ENCODE measurements at regions not wholly inside any gene's neighbourhood (a gene's known extent, or its start where the extent isn't known, plus 50 kb on each side); places are given as distances from the start of the nearest gene placed in this dataset.

- FAIRE-seq: no peak
- DNase-seq (ENCODE audit: low spot score in 2 of 2): no peak
Observed at GRCh38 chr6:145017516-145017915, 717.8 kb downstream of the EPM2A start.

- DNase-seq (ENCODE audit: low spot score in 2 of 2): no peak
Observed at GRCh38 chr6:145018027-145018426, 717.3 kb downstream of the EPM2A start.

DNA sequence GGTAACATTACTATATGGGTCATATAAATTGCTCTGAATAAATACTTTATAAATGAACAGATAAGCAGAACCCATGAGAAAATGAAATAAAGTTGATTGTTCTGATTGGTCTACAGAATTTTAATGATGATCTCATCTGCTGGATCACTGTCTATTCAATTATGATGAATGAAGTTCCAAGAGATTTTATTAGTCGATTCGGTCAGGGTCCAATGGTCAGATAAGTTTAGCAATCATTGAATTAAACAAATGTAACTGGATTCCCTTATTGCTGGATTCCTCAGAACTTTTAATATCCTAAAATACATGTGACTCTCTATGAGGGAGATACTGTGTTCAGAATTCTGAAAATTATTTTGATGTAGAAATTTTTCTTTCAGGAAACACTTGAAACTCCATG is 715.2 kb downstream of the EPM2A start:
- FAIRE-seq (no peak), DNase-seq (ENCODE audit: low spot score in 2 of 2) (no peak)

More at GRCh38 chr6:145018027-145018426, 717.3 kb downstream of the EPM2A start:
- no peak for FAIRE-seq

- no peak for FAIRE-seq
- no peak for DNase-seq (ENCODE audit: low spot score in 2 of 2)
Observed at GRCh38 chr6:145020543-145020942, 714.8 kb downstream of the EPM2A start.

DNA sequence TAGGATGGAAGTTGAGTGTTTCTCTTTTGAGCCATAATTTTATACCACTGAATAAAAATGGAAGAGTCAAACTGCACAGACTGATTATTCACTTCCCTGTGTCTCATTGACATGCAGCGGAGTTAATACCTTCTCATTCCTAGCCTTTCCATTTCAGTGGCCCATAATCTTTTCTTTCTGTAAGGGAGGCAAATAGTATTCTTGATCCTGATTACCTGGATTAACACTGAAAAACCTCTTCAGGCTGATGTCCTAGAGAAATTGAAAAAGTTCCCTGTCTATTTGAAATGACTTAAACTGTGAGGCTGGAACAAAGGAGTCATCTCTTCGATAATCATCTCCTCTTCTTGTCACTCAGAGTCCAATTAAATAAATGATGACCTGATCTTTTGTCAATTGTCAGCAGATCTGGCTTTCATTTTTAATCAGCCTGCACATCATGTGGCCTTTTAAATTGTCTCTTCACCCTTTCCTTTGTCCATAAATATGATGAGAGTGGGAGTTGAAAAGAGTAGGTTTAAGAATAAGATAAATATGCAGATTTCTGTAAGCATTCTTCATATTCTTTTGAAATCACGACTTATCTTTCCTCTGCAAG is 713.0 kb downstream of the EPM2A start:
- FAIRE-seq (no peak), DNase-seq (ENCODE audit: low spot score in 2 of 2) (no peak)

DNA sequence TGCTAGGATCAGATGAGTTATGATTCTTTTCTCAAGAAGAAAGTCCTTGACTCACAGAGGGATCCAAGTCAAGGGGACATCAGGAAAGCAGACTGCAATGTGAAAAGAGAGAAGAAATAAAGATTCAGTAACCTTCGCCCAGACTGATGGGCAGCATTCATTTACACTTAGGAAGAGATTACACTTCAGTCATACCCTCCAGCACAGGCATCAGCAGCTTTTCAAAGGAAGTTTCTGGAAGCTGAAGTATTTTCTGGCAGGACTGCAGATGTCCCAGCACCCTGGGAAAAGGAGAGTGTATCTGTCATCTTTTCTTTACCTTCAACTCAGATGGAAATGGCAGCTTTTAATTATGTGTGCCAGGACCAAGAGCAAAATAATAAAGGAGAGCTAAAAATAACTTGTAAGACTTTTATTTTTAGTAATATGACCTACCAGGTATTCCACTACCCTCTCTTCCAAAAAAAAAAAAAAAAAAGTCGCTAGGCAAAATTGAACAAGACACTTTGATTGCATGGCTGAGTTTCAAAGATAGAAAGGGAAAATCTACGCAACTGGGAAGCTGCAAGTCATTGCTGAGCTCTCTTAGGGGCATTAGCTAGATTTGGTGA is 712.1 kb downstream of the EPM2A start:
- FAIRE-seq: no peak
- no peak for DNase-seq (ENCODE audit: low spot score in 2 of 2)

GRCh38 chr6:145025488-145025887 is 709.8 kb downstream of the EPM2A start:
- FAIRE-seq (no peak), DNase-seq (ENCODE audit: low spot score in 2 of 2) (no peak)

- no peak for DNase-seq (ENCODE audit: low spot score in 2 of 2)
- no peak for FAIRE-seq
Observed at GRCh38 chr6:145026267-145026679, 709.0 kb downstream of the EPM2A start.

DNA sequence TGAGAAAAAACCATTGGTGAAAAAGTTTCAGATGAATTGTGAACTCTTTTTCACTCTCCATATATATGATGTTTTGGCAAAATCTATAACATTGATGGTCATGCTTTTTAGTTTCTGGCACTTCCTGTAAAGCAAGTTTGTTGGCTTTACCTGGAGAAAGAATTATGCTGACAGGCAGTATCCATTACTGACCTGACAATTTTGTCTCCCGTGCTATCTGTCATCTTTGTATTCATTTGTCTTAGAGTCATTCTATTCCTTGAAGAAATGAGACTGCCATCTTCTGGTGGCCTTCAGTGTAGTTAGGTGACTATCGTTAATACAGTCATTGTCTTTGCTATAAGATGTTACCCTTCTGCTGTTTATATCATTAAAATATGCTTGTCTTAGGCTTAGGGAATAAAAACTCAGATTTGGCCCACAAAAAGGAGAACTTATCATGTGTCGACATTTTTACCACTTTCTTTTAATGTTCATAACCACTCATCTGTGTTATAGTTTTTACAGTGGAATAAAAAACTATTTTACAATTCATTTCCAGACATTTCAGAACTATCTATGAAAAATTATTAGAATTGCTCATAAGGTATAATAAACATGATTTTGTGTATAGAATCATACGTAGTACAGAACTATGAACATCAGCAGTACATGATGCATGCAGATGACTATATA is 707.0 kb downstream of the EPM2A start:
- DNase-seq (ENCODE audit: low spot score in 2 of 2): no peak
- no peak for FAIRE-seq

DNA sequence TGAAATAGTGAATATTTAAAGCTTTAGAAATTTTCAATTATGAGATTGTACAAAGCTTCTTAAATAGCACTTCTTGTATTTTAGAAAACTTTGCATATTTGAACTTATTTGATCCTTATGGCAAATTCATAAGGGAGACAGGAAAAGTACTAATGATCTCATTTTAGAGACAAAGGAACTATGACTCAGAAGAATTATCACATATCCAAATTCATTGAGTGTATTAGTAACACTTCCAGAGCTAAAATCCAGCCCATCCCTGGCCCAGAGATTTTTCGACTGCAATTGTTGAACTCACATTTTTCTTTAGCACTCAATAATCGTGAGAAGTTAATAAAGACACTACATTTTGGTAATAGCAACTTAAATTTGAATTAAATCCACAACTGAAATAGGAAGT is 704.3 kb downstream of the EPM2A start:
- FAIRE-seq (no peak), DNase-seq (ENCODE audit: low spot score in 2 of 2) (no peak)

- no peak for FAIRE-seq
- no peak for DNase-seq (ENCODE audit: low spot score in 2 of 2)
Observed at GRCh38 chr6:145031962-145032361, 703.4 kb downstream of the EPM2A start.

- no peak for DNase-seq (ENCODE audit: low spot score in 2 of 2)
- FAIRE-seq: peak; percentile 43
Observed at GRCh38 chr6:145032562-145033145, 702.7 kb downstream of the EPM2A start.

DNA sequence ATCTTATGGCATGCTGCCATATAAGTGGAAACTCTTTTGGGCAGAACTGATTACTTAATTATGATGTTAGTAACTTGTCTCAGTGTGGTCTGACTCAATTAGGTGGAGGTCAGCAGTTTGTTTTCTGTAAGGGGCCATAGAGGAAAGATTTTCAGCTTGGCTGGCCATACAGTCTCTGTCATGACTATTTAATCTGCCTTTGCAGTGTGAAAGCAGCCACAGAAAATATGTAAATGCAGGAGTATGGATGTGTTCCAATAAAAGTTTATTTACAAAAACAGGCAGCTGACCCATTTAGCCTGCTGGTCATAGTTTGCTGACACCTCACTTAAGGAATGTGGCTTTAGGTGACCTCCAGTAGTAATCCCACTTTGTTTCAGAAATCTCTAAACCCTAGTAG is 700.7 kb downstream of the EPM2A start:
- FAIRE-seq (no peak), DNase-seq (ENCODE audit: low spot score in 2 of 2) (no peak)

GRCh38 chr6:145036236-145036635 is 699.1 kb downstream of the EPM2A start:
- FAIRE-seq: no peak

DNA sequence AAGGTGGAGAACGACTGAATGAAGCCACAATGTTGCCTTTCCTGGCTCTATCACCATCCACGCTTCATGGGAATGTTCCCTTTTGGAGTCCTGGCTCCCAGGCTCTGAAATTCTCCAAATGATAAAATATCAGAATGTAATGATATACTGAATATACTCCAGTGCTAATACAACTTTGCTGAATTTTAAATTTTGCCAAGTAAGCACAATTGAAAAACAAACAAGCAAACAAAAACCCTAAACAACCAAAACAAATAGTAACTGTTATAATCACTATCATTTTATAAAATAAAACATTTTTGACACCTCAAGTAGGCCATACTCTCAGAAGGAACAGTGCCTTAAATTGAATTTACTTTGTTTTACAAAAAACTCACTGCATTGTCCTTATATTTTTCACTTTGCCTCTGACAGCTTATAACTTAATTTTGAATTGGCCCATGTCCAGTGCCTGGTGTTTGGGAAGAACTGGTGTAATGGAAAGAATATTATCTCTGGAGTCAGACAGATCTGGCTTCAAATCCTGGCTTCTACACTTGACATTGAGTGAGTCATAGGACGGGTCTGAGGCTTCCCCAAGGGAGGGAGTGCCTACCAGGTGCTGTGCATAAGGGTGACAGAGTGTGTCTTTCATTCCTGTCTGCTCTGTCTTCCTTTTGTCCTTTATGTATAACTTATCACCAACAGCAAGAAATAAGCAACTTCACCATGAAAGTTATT is 698.3 kb downstream of the EPM2A start:
- no peak for FAIRE-seq
- DNase-seq (ENCODE audit: low spot score in 2 of 2): no peak

More at GRCh38 chr6:145036236-145036635, 699.1 kb downstream of the EPM2A start:
- no peak for DNase-seq (ENCODE audit: low spot score in 2 of 2)

- FAIRE-seq (no peak), DNase-seq (ENCODE audit: low spot score in 2 of 2) (no peak)
Observed at GRCh38 chr6:145042559-145042958, 692.8 kb downstream of the EPM2A start.

GRCh38 chr6:145043926-145044500 is 691.3 kb downstream of the EPM2A start:
- DNase-seq (ENCODE audit: low spot score in 2 of 2) (no peak), FAIRE-seq (no peak)

DNA sequence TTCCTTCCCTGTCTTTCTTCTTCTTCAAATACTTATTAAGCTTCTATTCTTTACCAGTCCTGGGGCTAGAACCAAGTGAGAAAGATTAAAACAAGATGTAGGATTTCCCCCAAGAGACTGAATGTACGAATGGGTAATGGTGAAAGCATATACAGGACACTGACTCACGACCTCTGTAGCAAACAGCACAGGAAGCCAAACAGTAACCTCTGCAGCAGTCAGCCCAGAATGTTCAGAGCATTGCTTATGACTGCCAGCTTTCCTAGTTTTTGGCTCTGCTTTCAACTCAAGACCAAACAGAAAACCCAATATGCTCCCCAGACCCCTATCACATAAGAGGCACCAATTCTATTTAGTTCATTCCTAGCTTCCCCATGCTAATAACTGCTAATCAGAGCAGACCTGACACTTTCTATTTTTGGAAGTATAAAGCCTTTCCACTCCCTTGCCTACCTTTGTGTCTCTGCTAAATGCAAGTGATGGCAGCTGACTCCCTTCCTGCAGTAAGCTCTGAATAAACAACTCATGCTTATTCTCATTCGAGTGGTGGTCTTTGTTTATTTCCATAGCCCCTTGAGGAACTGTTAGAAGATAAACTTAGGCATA is 690.6 kb downstream of the EPM2A start:
- FAIRE-seq: no peak
- DNase-seq (ENCODE audit: low spot score in 2 of 2): no peak

- no peak for DNase-seq (ENCODE audit: low spot score in 2 of 2)
- FAIRE-seq: no peak
Observed at GRCh38 chr6:145045582-145045981, 689.7 kb downstream of the EPM2A start.

GRCh38 chr6:145047891-145048290 is 687.4 kb downstream of the EPM2A start:
- no peak for FAIRE-seq

More at GRCh38 chr6:145047891-145048290, 687.4 kb downstream of the EPM2A start:
- no peak for DNase-seq (ENCODE audit: low spot score in 2 of 2)
